ENCODE measurements at regions not wholly inside any gene's neighbourhood (a gene's known extent, or its start where the extent isn't known, plus 50 kb on each side); places are given as distances from the start of the nearest gene placed in this dataset.

- Histone ChIP-seq H3K4me1 (ENCODE audit: control insufficient read depth, insufficient read depth, low read length) (no peaks in the 10 kb centered on the region), H3K4me3 (ENCODE audit: low read length) (no peak overlapping the region), H3K27me3 (ENCODE audit: control insufficient read depth, insufficient read depth, low read length) (no peaks in the 10 kb centered on the region), H3K9me3 (ENCODE audit: control insufficient read depth, insufficient read depth, low read length) (no peaks in the 10 kb centered on the region), H3K27ac (ENCODE audit: low read length) (no peak overlapping the region), H3K36me3 (ENCODE audit: control insufficient read depth, insufficient read depth, low read length) (no peaks in the 10 kb centered on the region)
- WGBS (ENCODE audit: insufficient coverage, insufficient read length): no CpG with 5 or more reads among the region's 1 CpG
- DNase-seq (ENCODE audit: low read depth, low spot score): no peak
Measured at GRCh38 chr13:106003651-106004050, 531.8 kb downstream of the EFNB2 start.

- Histone ChIP-seq H3K36me3 (ENCODE audit: control insufficient read depth, insufficient read depth, low read length) (no peaks in the 10 kb centered on the region), H3K4me1 (ENCODE audit: control insufficient read depth, insufficient read depth, low read length) (no peaks in the 10 kb centered on the region), H3K27me3 (ENCODE audit: control insufficient read depth, insufficient read depth, low read length) (no peaks in the 10 kb centered on the region), H3K9me3 (ENCODE audit: control insufficient read depth, insufficient read depth, low read length) (no peaks in the 10 kb centered on the region), H3K27ac (ENCODE audit: low read length) (no peak overlapping the region), H3K4me3 (ENCODE audit: low read length) (no peak overlapping the region)
- no CpG with 5 or more reads among the region's 2 CpGs for WGBS (ENCODE audit: insufficient coverage, insufficient read length)
- DNase-seq (ENCODE audit: low read depth, low spot score): no peak
Measured at GRCh38 chr13:106001443-106001842, 534.0 kb downstream of the EFNB2 start.

- Histone ChIP-seq H3K4me1 (ENCODE audit: control insufficient read depth, insufficient read depth, low read length) (no peaks in the 10 kb centered on the region), H3K36me3 (ENCODE audit: control insufficient read depth, insufficient read depth, low read length) (no peaks in the 10 kb centered on the region), H3K9me3 (ENCODE audit: control insufficient read depth, insufficient read depth, low read length) (no peaks in the 10 kb centered on the region), H3K27me3 (ENCODE audit: control insufficient read depth, insufficient read depth, low read length) (no peaks in the 10 kb centered on the region), H3K4me3 (ENCODE audit: low read length) (no peak overlapping the region), H3K27ac (ENCODE audit: low read length) (no peak overlapping the region)
- no peak for DNase-seq (ENCODE audit: low read depth, low spot score)
- no CpG with 5 or more reads among the region's 29 CpGs for WGBS (ENCODE audit: insufficient coverage, insufficient read length)
Measured at GRCh38 chr13:105997581-105998550, 537.6 kb downstream of the EFNB2 start.

GRCh38 chr13:105996391-105997025, 539.0 kb downstream of the EFNB2 start:
- H3K36me3 ChIP-seq (ENCODE audit: control insufficient read depth, insufficient read depth, low read length): no peaks in the 10 kb centered on the region
- no peaks in the 10 kb centered on the region for H3K27me3 ChIP-seq (ENCODE audit: control insufficient read depth, insufficient read depth, low read length)
- no peaks in the 10 kb centered on the region for H3K4me1 ChIP-seq (ENCODE audit: control insufficient read depth, insufficient read depth, low read length)
- H3K9me3 ChIP-seq (ENCODE audit: control insufficient read depth, insufficient read depth, low read length): no peaks in the 10 kb centered on the region
- WGBS (ENCODE audit: insufficient coverage, insufficient read length): no CpG with 5 or more reads among the region's 13 CpGs
- no peak overlapping the region for H3K4me3 ChIP-seq (ENCODE audit: low read length)
- no peak for DNase-seq (ENCODE audit: low read depth, low spot score)
- H3K27ac ChIP-seq (ENCODE audit: low read length): no peak overlapping the region

- WGBS (ENCODE audit: insufficient coverage, insufficient read length): no CpG with 5 or more reads among the region's 5 CpGs
- H3K27ac ChIP-seq (ENCODE audit: low read length): no peak overlapping the region
- H3K27me3 ChIP-seq (ENCODE audit: control insufficient read depth, insufficient read depth, low read length): no peaks in the 10 kb centered on the region
- DNase-seq (ENCODE audit: low read depth, low spot score): no peak
- H3K4me3 ChIP-seq (ENCODE audit: low read length): no peak overlapping the region
- no peaks in the 10 kb centered on the region for H3K9me3 ChIP-seq (ENCODE audit: control insufficient read depth, insufficient read depth, low read length)
- H3K36me3 ChIP-seq (ENCODE audit: control insufficient read depth, insufficient read depth, low read length): no peaks in the 10 kb centered on the region
- no peaks in the 10 kb centered on the region for H3K4me1 ChIP-seq (ENCODE audit: control insufficient read depth, insufficient read depth, low read length)
Measured at GRCh38 chr13:105994340-105994739, 541.1 kb downstream of the EFNB2 start.

- no peaks in the 10 kb centered on the region for H3K4me1 ChIP-seq (ENCODE audit: control insufficient read depth, insufficient read depth, low read length)
- no peak overlapping the region for H3K4me3 ChIP-seq (ENCODE audit: low read length)
- H3K9me3 ChIP-seq (ENCODE audit: control insufficient read depth, insufficient read depth, low read length): no peaks in the 10 kb centered on the region
- no peak overlapping the region for H3K27ac ChIP-seq (ENCODE audit: low read length)
- H3K36me3 ChIP-seq (ENCODE audit: control insufficient read depth, insufficient read depth, low read length): no peaks in the 10 kb centered on the region
- no peak for DNase-seq (ENCODE audit: low read depth, low spot score)
- no CpG with 5 or more reads among the region's 4 CpGs for WGBS (ENCODE audit: insufficient coverage, insufficient read length)
- no peaks in the 10 kb centered on the region for H3K27me3 ChIP-seq (ENCODE audit: control insufficient read depth, insufficient read depth, low read length)
Measured at GRCh38 chr13:105991622-105992277, 543.7 kb downstream of the EFNB2 start.

- no peak overlapping the region for H3K4me3 ChIP-seq (ENCODE audit: low read length)
- H3K4me1 ChIP-seq (ENCODE audit: control insufficient read depth, insufficient read depth, low read length): no peaks in the 10 kb centered on the region
- no CpG with 5 or more reads among the region's 1 CpG for WGBS (ENCODE audit: insufficient coverage, insufficient read length)
- no peak overlapping the region for H3K27ac ChIP-seq (ENCODE audit: low read length)
- no peak for DNase-seq (ENCODE audit: low read depth, low spot score)
- H3K9me3 ChIP-seq (ENCODE audit: control insufficient read depth, insufficient read depth, low read length): no peaks in the 10 kb centered on the region
- no peaks in the 10 kb centered on the region for H3K27me3 ChIP-seq (ENCODE audit: control insufficient read depth, insufficient read depth, low read length)
- H3K36me3 ChIP-seq (ENCODE audit: control insufficient read depth, insufficient read depth, low read length): no peaks in the 10 kb centered on the region
Measured at GRCh38 chr13:105991131-105991530, 544.3 kb downstream of the EFNB2 start.

GRCh38 chr13:105990256-105990958, 545.1 kb downstream of the EFNB2 start:
- H3K27ac ChIP-seq (ENCODE audit: low read length): no peak overlapping the region
- H3K4me3 ChIP-seq (ENCODE audit: low read length): no peak overlapping the region
- no peak for DNase-seq (ENCODE audit: low read depth, low spot score)
- no peaks in the 10 kb centered on the region for H3K4me1 ChIP-seq (ENCODE audit: control insufficient read depth, insufficient read depth, low read length)
- H3K27me3 ChIP-seq (ENCODE audit: control insufficient read depth, insufficient read depth, low read length): no peaks in the 10 kb centered on the region
- H3K36me3 ChIP-seq (ENCODE audit: control insufficient read depth, insufficient read depth, low read length): no peaks in the 10 kb centered on the region
- H3K9me3 ChIP-seq (ENCODE audit: control insufficient read depth, insufficient read depth, low read length): no peaks in the 10 kb centered on the region
- WGBS (ENCODE audit: insufficient coverage, insufficient read length): no CpG with 5 or more reads among the region's 4 CpGs

GRCh38 chr13:105984646-105985045, 550.8 kb downstream of the EFNB2 start:
- Histone ChIP-seq H3K4me1 (ENCODE audit: control insufficient read depth, insufficient read depth, low read length) (no peaks in the 10 kb centered on the region), H3K27me3 (ENCODE audit: control insufficient read depth, insufficient read depth, low read length) (no peaks in the 10 kb centered on the region), H3K36me3 (ENCODE audit: control insufficient read depth, insufficient read depth, low read length) (no peaks in the 10 kb centered on the region), H3K9me3 (ENCODE audit: control insufficient read depth, insufficient read depth, low read length) (no peaks in the 10 kb centered on the region), H3K27ac (ENCODE audit: low read length) (no peak overlapping the region), H3K4me3 (ENCODE audit: low read length) (no peak overlapping the region)
- no CpG with 5 or more reads among the region's 11 CpGs for WGBS (ENCODE audit: insufficient coverage, insufficient read length)
- no peak for DNase-seq (ENCODE audit: low read depth, low spot score)

GRCh38 chr13:105984236-105984635, 551.2 kb downstream of the EFNB2 start:
- Histone ChIP-seq H3K4me1 (ENCODE audit: control insufficient read depth, insufficient read depth, low read length) (no peaks in the 10 kb centered on the region), H3K27me3 (ENCODE audit: control insufficient read depth, insufficient read depth, low read length) (no peaks in the 10 kb centered on the region), H3K27ac (ENCODE audit: low read length) (no peak overlapping the region), H3K9me3 (ENCODE audit: control insufficient read depth, insufficient read depth, low read length) (no peaks in the 10 kb centered on the region), H3K4me3 (ENCODE audit: low read length) (no peak overlapping the region), H3K36me3 (ENCODE audit: control insufficient read depth, insufficient read depth, low read length) (no peaks in the 10 kb centered on the region)
- no CpG with 5 or more reads among the region's 3 CpGs for WGBS (ENCODE audit: insufficient coverage, insufficient read length)
- no peak for DNase-seq (ENCODE audit: low read depth, low spot score)

Data from iPS DF 6.9 (cell line).